Epithelial cell of proximal tubule (primary cell): ENCODE measurements at regions not wholly inside any gene's neighbourhood (a gene's known extent, or its start where the extent isn't known, plus 50 kb on each side); places are given as distances from the start of the nearest gene placed in this dataset.

Source experiments
- DNase-seq: peaks from one replicate; pipeline ENCODE4 v3.0.0-alpha.2; 2011; ENCODE audit warnings: low read depth
- H3K4me3 ChIP-seq: 2 replicates; pipeline ENCODE4 v1.5.1; 2011; ENCODE audit warnings: low read depth, mild to moderate bottlenecking, low read length
- CTCF ChIP-seq: conservative IDR thresholded peaks from 2 replicates; pipeline ENCODE4 v1.5.1; 2012; ENCODE audit warnings: low read depth, mild to moderate bottlenecking, low read length

GRCh38 chr2:181289698-181290097, 167.5 kb upstream of the ITGA4 start:
- no peak for TF ChIP-seq CTCF
- H3K4me3 ChIP-seq, result no peak overlapping the region
- no peak for DNase-seq

- no peak for DNase-seq
- TF ChIP-seq CTCF, result no peak
- H3K4me3 ChIP-seq, result no peak overlapping the region
These were observed 167.0 kb upstream of the ITGA4 start for GRCh38 chr2:181290182-181290581.

GRCh38 chr2:181294979-181295378, 162.2 kb upstream of the ITGA4 start:
- no peak for TF ChIP-seq CTCF
- no peak overlapping the region for H3K4me3 ChIP-seq
- DNase-seq, result no peak

- no peak for DNase-seq
- no peak for TF ChIP-seq CTCF
- H3K4me3 ChIP-seq, result no peak overlapping the region
These were observed 156.4 kb upstream of the ITGA4 start for GRCh38 chr2:181300600-181301291.

- no peak overlapping the region for H3K4me3 ChIP-seq
- no peak for TF ChIP-seq CTCF
- no peak for DNase-seq
These were observed 153.0 kb upstream of the ITGA4 start for GRCh38 chr2:181304011-181304844.

GRCh38 chr2:181305301-181306123, 151.7 kb upstream of the ITGA4 start:
- no peak for TF ChIP-seq CTCF
- no peak overlapping the region for H3K4me3 ChIP-seq
- no peak for DNase-seq
